ENCODE measurements at regions not wholly inside any gene's neighbourhood (a gene's known extent, or its start where the extent isn't known, plus 50 kb on each side); places are given as distances from the start of the nearest gene placed in this dataset.

GRCh38 chr10:10489805-10490571 lies 527.7 kb upstream of the CELF2 start:
- H2AFZ ChIP-seq (ENCODE audit: low read depth, low read length): no peak overlapping the region
- H3K4me3 ChIP-seq (replicated peaks in 1 of 3; ENCODE audit: insufficient read depth in 1 of 3, low read depth in 1 of 3, low read length in 3 of 3): no peak overlapping the region
- H3K27me3 ChIP-seq (ENCODE audit: control insufficient read depth in 2 of 2, insufficient read depth in 2 of 2, low read length in 2 of 2): peaks cover 2 to 3% of the 10 kb centered on the region in 2 experiments
- POLR2A ChIA-PET: no interaction called here
- H3K9me1 ChIP-seq (replicated peaks; ENCODE audit: control insufficient read depth, extremely low read depth, insufficient read depth, low read length): no peaks in the 10 kb centered on the region
- DNase-seq (ENCODE audit: low read depth, low spot score) (no peak), FAIRE-seq (no peak)
- H3K9me3 ChIP-seq (replicated peaks; ENCODE audit: control insufficient read depth, insufficient read depth, low read length): no peaks in the 10 kb centered on the region
- H4K20me1 ChIP-seq (replicated peaks; ENCODE audit: control insufficient read depth, extremely low read depth, insufficient read depth, low read length): no peaks in the 10 kb centered on the region
- no TSS peak for BruUV-seq (replicated peaks)
- TF ChIP-seq POLR2A (IDR thresholded peaks at IDR 0.05; ENCODE audit: low read depth, low read length) (no peak), MAX (IDR thresholded peaks at IDR 0.05; ENCODE audit: insufficient read depth, insufficient read length) (no peak), JUN (IDR thresholded peaks at IDR 0.05; ENCODE audit: borderline replicate concordance, insufficient read depth, insufficient read length, low read depth) (no peak), EZH2 (IDR thresholded peaks at IDR 0.05; ENCODE audit: borderline replicate concordance, low read depth, low read length, severe bottlenecking) (no peak), FOS (IDR thresholded peaks at IDR 0.05; ENCODE audit: borderline replicate concordance, insufficient read depth, low read length) (no peak), POLR2AphosphoS5 (IDR thresholded peaks at IDR 0.05; ENCODE audit: insufficient read depth, low read depth, low read length) (no peak), MYC (IDR thresholded peaks at IDR 0.05; ENCODE audit: low read depth, low read length) (no peak), GATA2 (IDR thresholded peaks at IDR 0.05; ENCODE audit: insufficient read depth, insufficient read length, low read depth, low read length) (no peak)
- TF ChIP-seq, protein P1, sequence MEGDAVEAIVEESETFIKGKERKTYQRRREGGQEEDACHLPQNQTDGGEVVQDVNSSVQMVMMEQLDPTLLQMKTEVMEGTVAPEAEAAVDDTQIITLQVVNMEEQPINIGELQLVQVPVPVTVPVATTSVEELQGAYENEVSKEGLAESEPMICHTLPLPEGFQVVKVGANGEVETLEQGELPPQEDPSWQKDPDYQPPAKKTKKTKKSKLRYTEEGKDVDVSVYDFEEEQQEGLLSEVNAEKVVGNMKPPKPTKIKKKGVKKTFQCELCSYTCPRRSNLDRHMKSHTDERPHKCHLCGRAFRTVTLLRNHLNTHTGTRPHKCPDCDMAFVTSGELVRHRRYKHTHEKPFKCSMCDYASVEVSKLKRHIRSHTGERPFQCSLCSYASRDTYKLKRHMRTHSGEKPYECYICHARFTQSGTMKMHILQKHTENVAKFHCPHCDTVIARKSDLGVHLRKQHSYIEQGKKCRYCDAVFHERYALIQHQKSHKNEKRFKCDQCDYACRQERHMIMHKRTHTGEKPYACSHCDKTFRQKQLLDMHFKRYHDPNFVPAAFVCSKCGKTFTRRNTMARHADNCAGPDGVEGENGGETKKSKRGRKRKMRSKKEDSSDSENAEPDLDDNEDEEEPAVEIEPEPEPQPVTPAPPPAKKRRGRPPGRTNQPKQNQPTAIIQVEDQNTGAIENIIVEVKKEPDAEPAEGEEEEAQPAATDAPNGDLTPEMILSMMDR (IDR thresholded peaks at IDR 0.05; ENCODE audit: extremely low read depth in 1 of 2, insufficient read depth in 1 of 2, low read depth in 1 of 2, low read length in 2 of 2): no peak
- dilution Hi-C loops (cut with MboI; ENCODE audit: extremely low pct_ligation_motif_present, low sequenced_read_pairs) (no loop called here), intact Hi-C loops (cut with micrococcal nuclease) (no loop called here)
- H3K79me2 ChIP-seq (ENCODE audit: control insufficient read depth, insufficient read depth, low read length): no peaks in the 10 kb centered on the region
- H3K36me3 ChIP-seq (ENCODE audit: control insufficient read depth in 2 of 2, extremely low read depth in 1 of 2, insufficient read depth in 2 of 2, low read length in 2 of 2): no peaks in the 10 kb centered on the region
- no peak overlapping the region for H3K27ac ChIP-seq (ENCODE audit: insufficient read depth, low read depth, low read length)
- no peaks in the 10 kb centered on the region for H3K4me1 ChIP-seq (ENCODE audit: control insufficient read depth, extremely low read depth, insufficient read depth, low read length)
- H3K9ac ChIP-seq (replicated peaks; ENCODE audit: extremely low read depth, insufficient read depth, low read length): no peak overlapping the region
- H3K4me2 ChIP-seq (ENCODE audit: insufficient read depth, low read length): no peak overlapping the region
- CTCF ChIA-PET: no interaction called here

All from endothelial cell of umbilical vein (primary cell).